Activated naive CD8-positive, alpha-beta T cell treated with anti-CD3 and anti-CD28 coated beads, Interleukin-2, amount 10 ng/mL, durations not matched to agents 7 days and 5 days (primary cell): ENCODE measurements at regions not wholly inside any gene's neighbourhood (a gene's known extent, or its start where the extent isn't known, plus 50 kb on each side); places are given as distances from the start of the nearest gene placed in this dataset.

Experiments used
- ATAC-seq: fragments of 150-1000 bp; cut with Tn5 transposase; one replicate; pipeline ENCODE4 v1.10.0; 2021; ENCODE audit warnings: low read depth, moderate library complexity
- POLR2A ChIA-PET: fragments of 350-600 bp; sonication (Branson Sonifier 250); formaldehyde crosslinking; loops from one replicate; lab custom pipeline; 2021; ENCODE audit warnings: antibody characterized with exemption; lab: Charles Lee
- DNase-seq: peaks from one replicate; pipeline ENCODE4 v3.0.0; 2021
- H3K27ac Mint-ChIP-seq: one replicate; pipeline ENCODE4 v1.8.0; 2022; ENCODE audit warnings: mild to moderate bottlenecking, mixed read lengths
- H3K27me3 Mint-ChIP-seq: one replicate; pipeline ENCODE4 v1.8.0; 2022; ENCODE audit warnings: mild to moderate bottlenecking, moderate library complexity, mixed read lengths
- H3K36me3 Mint-ChIP-seq: one replicate; pipeline ENCODE4 v1.8.0; 2021; ENCODE audit warnings: mild to moderate bottlenecking, mixed read lengths
- H3K4me1 Mint-ChIP-seq: one replicate; pipeline ENCODE4 v1.8.0; 2021; ENCODE audit warnings: mixed read lengths
- H3K4me3 Mint-ChIP-seq: one replicate; pipeline ENCODE4 v1.8.0; 2022; ENCODE audit warnings: mild to moderate bottlenecking, moderate library complexity, mixed read lengths
- H3K9me3 Mint-ChIP-seq: one replicate; pipeline ENCODE4 v1.8.0; 2021; ENCODE audit warnings: mixed read lengths

DNA sequence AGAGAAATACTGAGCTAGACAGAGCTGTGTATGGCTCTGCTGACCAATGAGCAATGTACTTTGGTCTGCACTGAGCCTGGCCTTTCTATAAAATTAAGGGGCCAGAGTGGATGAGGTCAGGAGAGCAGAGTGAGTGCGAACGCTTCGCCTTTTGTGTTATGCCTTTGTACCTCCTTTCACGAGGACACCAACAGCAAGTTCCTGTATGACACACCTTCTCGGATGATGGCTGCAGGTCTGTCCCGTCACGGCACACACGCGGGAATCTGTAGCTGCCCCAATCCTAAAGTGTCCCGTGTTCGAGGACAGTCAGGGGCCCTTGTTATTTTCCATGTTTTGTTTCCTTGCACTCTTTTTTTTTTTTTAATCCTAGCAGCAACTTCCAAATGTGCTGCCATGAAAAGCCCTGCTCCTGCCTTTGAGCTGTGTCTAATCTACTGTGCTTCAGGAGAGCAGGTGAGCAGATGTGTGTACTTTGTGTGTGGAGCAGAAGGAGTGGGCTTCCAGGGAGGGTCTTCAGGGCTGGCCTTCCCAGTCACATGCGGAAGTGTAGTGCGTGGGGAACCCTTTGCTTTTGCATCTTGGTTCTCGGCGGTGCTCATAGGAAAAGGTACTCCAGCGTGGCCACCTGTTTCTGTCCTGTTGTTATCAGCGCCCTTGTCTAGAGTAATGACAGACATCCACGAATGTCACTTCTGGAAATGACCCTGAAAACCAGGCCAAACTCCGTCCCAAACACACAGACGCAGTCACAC lies 213.2 kb downstream of the NDUFA10 start:
- POLR2A ChIA-PET, result no interaction called here
- Mint-ChIP-seq H3K4me1 (no peaks in the 10 kb centered on the region), H3K9me3 (no peaks in the 10 kb centered on the region), H3K36me3 (no peaks in the 10 kb centered on the region), H3K27ac (no peak overlapping the region), H3K4me3 (no peak overlapping the region), H3K27me3 (no peaks in the 10 kb centered on the region)
- ATAC-seq (no peak), DNase-seq (peak; percentile 6)

DNA sequence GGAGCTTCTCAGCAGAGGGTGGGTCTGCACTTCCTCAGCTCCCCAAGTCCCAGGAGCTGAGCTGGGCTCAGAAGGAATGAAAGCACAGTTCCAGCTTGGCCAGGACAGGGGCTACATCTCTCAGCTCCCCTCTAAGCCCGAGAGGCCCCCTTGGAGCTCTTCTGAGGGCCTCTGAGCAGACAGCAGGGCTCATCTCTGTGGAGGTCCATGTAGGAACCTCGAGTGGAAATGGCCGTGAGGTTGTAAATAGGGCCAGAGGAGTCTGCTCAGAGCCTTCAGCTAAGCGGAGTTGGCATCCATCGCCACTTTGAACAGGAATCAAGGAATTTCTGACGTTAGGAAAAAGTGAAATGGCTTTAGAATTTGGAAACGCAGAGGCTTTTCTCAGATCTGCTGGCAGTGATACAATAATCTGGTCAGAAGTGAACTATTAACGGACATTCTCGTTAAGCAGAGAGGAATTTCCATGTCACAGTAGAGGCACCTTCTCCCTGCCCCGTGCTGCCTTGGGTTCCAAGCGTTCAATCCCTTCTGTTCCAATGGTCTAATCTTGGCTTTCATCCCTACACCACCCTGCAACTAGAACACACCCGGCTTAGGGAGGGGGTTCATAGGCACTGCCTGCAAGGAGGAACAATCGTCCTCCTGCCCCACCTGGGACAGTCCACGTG lies 213.9 kb downstream of the NDUFA10 start:
- H3K9me3 Mint-ChIP-seq, result no peaks in the 10 kb centered on the region
- no peaks in the 10 kb centered on the region for H3K27me3 Mint-ChIP-seq
- ATAC-seq (no peak), DNase-seq (peak; percentile 1)
- no peak overlapping the region for H3K4me3 Mint-ChIP-seq
- H3K36me3 Mint-ChIP-seq, result no peaks in the 10 kb centered on the region
- POLR2A ChIA-PET, result no interaction called here
- no peaks in the 10 kb centered on the region for H3K4me1 Mint-ChIP-seq
- no peak overlapping the region for H3K27ac Mint-ChIP-seq

DNA sequence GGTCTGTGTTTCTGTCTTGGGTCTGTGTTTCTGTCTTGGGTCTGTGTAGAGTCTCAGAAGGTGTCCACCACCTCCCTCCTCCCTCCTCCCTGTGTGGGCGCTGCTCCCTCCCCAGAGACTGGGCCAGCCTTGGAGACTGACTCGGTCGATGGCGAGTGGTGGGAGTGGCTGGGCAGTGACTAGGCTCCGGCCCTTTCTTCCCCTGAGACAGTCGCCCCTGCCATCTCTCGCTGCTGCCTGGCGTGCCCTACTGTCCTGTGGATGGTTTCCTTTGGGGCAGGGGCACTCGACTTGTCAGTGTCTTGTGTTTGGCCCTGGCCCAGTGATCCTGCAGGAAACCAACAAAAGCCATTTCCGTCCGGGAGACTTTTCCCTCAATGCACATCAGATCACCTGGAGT lies 215.8 kb downstream of the NDUFA10 start:
- no peak overlapping the region for H3K4me3 Mint-ChIP-seq
- DNase-seq (peak; percentile 7), ATAC-seq (no peak)
- H3K9me3 Mint-ChIP-seq, result no peaks in the 10 kb centered on the region
- no peaks in the 10 kb centered on the region for H3K27me3 Mint-ChIP-seq
- H3K27ac Mint-ChIP-seq, result no peak overlapping the region
- POLR2A ChIA-PET, result no interaction called here
- H3K4me1 Mint-ChIP-seq, result no peaks in the 10 kb centered on the region
- H3K36me3 Mint-ChIP-seq, result no peaks in the 10 kb centered on the region

DNA sequence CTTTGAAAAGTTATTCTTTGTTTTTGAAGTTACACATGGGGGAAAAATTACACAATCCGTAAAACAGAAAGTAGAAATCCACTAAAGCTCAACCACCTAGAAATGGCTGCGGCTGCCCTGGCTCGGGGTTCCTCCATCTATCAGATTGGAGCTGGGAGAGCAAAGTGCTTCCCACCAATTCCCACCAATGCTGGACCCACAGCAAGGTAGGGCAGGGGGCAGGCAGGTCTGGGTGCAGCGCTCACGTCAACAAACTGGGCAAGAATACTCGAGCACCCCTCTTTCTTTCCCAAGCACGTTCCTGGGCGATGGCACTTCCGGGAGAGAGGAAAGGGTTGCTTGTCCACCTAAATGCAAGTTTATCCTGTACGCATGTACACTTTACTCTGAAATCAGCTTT lies 217.6 kb downstream of the NDUFA10 start:
- POLR2A ChIA-PET, result no interaction called here
- no peaks in the 10 kb centered on the region for H3K36me3 Mint-ChIP-seq
- no peak for DNase-seq

DNA sequence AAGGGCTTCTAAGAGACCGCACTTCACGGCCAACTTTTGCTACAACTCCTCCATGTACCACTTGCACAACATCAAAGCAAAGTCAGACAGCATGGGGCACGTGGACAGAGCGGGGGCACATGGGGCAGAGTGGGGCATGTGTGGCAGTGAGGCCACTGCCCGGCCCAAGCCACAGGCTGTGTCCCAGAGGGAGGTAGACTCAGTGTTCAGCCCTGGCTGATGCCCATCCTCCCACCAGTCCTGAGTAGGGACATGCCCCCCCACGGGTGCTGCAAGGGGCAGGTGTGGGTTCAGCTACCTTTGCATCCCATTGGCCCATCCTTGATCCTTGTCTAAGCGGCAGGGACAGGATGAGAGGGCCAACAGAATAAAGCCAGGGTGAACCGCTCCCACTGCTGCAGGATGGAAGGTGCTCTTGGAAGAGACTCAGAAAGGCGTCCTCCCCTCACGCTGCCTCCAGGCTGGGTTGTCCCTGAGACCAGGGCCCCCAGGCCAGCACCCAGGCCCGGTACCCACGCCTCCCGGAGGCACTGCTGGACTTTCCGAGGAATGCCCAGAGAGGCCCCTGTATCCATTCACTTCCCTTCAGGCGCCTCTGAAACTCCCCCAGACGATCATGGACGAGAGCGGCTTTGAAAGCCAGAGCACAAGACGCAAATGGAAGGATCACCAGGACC lies 218.2 kb downstream of the NDUFA10 start:
- POLR2A ChIA-PET, result no interaction called here
- H3K4me1 Mint-ChIP-seq, result no peaks in the 10 kb centered on the region
- H3K27me3 Mint-ChIP-seq, result no peaks in the 10 kb centered on the region
- no peak overlapping the region for H3K27ac Mint-ChIP-seq
- ATAC-seq (no peak), DNase-seq (no peak)
- H3K4me3 Mint-ChIP-seq, result no peak overlapping the region
- no peaks in the 10 kb centered on the region for H3K36me3 Mint-ChIP-seq
- no peaks in the 10 kb centered on the region for H3K9me3 Mint-ChIP-seq

More for the DNA sequence above, 217.6 kb downstream of the NDUFA10 start:
- Mint-ChIP-seq H3K9me3 (no peaks in the 10 kb centered on the region), H3K4me1 (no peaks in the 10 kb centered on the region), H3K4me3 (no peak overlapping the region), H3K27me3 (no peaks in the 10 kb centered on the region), H3K27ac (no peak overlapping the region)
- ATAC-seq, result no peak

DNA sequence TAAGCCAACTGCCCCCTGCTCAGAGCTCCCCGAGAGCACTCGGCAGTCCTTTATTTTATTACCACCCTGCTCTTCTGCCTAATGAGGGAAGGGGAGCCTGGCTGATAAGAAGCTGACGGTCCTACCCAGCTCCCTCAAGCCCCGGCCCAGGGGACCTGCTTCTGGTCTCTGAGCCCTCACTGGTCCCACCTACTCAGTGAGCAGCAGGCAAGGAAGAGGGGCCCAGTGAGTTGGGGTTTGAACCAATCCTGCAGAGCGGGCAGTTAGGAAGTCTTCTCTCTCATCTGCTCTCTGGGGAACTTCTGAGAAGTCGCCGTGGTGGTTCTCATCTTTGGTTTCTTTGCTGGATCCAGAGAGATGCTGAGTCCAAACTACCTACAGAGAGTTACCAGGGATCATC lies 218.9 kb downstream of the NDUFA10 start:
- ATAC-seq, result no peak

DNA sequence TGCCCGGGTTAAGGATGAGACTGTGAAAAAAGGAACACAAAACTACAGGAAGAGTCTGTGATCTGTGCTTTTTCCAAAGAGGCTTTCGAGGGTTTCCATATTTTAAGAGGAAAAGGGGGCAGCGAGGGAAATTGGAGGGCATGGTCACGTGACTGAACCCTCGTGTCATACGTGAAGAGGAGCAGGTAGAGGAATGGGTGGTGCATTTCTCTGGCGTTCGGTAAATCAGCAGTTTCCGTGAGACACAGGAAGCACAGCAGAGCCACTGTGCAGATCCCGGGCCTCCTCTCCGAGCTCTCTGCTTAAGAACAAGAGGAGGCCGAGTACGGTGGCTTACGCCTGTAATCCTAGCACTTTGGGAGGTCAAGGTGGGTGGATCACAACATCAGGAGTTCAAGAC lies 219.7 kb downstream of the NDUFA10 start:
- Mint-ChIP-seq H3K4me1 (no peaks in the 10 kb centered on the region), H3K27ac (no peak overlapping the region), H3K4me3 (no peak overlapping the region), H3K27me3 (no peaks in the 10 kb centered on the region), H3K36me3 (no peaks in the 10 kb centered on the region), H3K9me3 (peaks cover 2% of the 10 kb centered on the region)
- no peak for ATAC-seq
- DNase-seq, result no peak
- POLR2A ChIA-PET, result no interaction called here

More for the DNA sequence above, 218.9 kb downstream of the NDUFA10 start:
- Mint-ChIP-seq H3K36me3 (no peaks in the 10 kb centered on the region), H3K27ac (no peak overlapping the region), H3K27me3 (no peaks in the 10 kb centered on the region), H3K9me3 (no peaks in the 10 kb centered on the region), H3K4me3 (no peak overlapping the region), H3K4me1 (no peaks in the 10 kb centered on the region)
- POLR2A ChIA-PET, result no interaction called here
- no peak for DNase-seq

DNA sequence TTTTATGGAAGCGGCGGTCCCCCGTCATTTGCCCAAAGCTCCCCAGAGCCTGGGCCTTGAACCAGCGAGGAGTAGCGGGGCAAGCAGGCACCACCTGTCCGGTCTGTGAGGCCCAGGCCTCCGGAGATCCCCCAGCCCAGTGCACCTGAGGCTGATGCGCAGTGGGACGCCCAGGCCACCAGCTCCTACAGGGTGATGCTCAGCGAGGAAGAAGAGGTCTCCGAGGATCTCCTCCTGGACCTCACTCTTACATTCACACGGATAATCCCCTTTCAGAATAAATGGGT lies 220.2 kb downstream of the NDUFA10 start:
- no peaks in the 10 kb centered on the region for H3K36me3 Mint-ChIP-seq
- POLR2A ChIA-PET, result no interaction called here
- H3K27ac Mint-ChIP-seq, result no peak overlapping the region
- H3K4me1 Mint-ChIP-seq, result no peaks in the 10 kb centered on the region
- no peak overlapping the region for H3K4me3 Mint-ChIP-seq
- no peak for DNase-seq
- H3K27me3 Mint-ChIP-seq, result peaks cover 3% of the 10 kb centered on the region
- peaks cover 6% of the 10 kb centered on the region for H3K9me3 Mint-ChIP-seq
- ATAC-seq, result no peak

DNA sequence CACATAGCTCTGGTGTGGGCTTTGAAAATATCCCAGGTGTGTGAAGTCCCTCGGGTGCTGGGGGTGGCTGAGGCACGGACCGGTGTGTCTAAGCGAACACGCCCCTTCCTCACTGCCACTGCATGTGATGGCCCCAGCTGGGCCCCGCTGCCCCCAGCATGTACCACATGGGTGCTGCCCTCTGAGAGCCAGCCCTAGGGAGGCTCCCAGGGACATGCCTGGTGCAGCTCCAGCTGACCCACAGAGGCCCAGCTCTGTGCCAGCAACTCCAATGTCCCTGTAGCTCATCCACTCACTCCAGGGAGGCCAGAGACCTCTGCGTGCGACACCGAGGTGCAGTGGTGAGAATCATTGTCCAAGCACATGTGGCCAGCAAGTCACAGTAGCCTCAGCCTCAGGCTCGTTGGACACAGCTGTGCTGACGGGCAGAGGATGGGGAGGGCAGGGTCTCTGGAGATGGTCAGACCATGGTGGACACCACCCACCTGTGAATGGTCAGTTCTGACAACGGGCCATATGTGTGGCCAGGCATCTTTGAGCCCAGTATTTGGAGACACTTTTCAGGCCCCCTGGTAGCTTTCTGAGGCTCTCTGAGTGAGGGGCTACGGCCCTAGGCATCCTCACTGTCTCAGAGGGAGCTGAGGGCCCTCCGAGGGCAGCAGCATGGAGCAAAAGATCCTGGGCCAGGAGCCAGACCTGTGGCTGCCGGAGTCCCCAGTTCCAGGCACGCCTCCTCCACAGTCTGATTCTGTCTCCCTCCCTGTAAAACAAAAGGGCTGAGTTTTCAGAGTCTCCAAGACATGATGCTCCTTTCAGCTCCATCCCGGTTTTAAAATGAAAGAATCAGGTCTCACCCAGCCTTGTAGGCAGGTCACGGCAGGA lies 220.7 kb downstream of the NDUFA10 start:
- Mint-ChIP-seq H3K4me3 (no peak overlapping the region), H3K4me1 (no peaks in the 10 kb centered on the region), H3K27ac (no peak overlapping the region), H3K36me3 (no peaks in the 10 kb centered on the region), H3K27me3 (peaks cover 8% of the 10 kb centered on the region), H3K9me3 (peaks cover 6% of the 10 kb centered on the region)
- ATAC-seq (no peak), DNase-seq (no peak)
- POLR2A ChIA-PET, result no interaction called here

DNA sequence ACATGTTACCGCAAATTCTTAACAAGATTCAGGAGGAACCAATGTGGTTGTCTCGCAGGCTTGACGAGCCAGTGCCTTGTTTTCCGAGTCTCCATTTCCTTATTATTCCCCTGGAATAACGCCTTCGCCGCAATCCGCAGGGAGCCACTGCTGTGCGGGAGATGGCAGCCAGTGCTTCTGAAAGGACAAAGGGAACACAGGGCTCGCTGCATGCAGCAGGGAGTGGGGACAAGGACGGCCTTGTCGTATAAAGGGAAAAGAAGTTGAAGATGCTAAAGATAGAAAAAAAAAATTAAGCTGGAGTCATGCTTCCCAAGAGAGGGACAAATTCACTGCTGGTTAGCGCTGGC lies 221.4 kb downstream of the NDUFA10 start:
- ATAC-seq, result no peak

DNA sequence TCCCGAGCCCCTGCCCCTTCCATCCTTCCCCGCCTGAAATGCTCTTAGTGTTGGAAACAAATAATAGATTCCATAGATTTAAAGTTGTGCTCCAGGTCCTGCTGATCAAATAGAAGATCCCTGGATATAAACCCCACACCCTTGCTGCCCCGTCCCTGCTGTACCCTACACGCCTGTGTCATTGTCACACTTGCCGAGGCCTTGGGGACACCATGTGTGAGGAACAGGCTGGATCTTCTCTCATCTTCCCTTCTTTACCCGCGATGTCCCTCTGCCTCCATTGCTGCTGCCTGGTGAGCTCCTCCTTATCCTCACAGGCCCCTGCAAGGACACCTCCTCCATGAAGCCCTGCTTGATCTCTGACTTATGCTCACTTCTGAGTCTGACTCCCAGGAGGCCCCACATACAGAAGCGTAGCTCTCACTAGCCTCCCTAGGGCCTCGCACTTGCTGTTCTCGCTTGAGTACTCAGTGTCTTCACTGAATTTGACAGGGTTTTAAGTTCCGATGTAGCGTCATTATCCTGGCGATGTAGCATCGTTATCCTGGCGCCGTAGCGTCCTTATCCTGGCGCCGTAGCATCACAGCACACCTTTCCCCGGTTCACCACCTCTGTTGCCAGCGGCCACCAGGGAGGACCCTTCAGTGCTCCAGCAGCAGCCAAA lies 221.9 kb downstream of the NDUFA10 start:
- H3K4me3 Mint-ChIP-seq, result no peak overlapping the region
- H3K36me3 Mint-ChIP-seq, result no peaks in the 10 kb centered on the region
- peaks cover 6% of the 10 kb centered on the region for H3K9me3 Mint-ChIP-seq
- peaks cover 10% of the 10 kb centered on the region for H3K27me3 Mint-ChIP-seq
- H3K27ac Mint-ChIP-seq, result no peak overlapping the region
- ATAC-seq, result no peak
- POLR2A ChIA-PET, result no interaction called here
- DNase-seq, result no peak
- H3K4me1 Mint-ChIP-seq, result no peaks in the 10 kb centered on the region

More for the DNA sequence above, 221.4 kb downstream of the NDUFA10 start:
- no peak overlapping the region for H3K4me3 Mint-ChIP-seq
- H3K36me3 Mint-ChIP-seq, result no peaks in the 10 kb centered on the region
- H3K9me3 Mint-ChIP-seq, result peaks cover 6% of the 10 kb centered on the region
- H3K27me3 Mint-ChIP-seq, result peaks cover 10% of the 10 kb centered on the region
- POLR2A ChIA-PET, result no interaction called here
- DNase-seq, result no peak
- no peaks in the 10 kb centered on the region for H3K4me1 Mint-ChIP-seq
- no peak overlapping the region for H3K27ac Mint-ChIP-seq

DNA sequence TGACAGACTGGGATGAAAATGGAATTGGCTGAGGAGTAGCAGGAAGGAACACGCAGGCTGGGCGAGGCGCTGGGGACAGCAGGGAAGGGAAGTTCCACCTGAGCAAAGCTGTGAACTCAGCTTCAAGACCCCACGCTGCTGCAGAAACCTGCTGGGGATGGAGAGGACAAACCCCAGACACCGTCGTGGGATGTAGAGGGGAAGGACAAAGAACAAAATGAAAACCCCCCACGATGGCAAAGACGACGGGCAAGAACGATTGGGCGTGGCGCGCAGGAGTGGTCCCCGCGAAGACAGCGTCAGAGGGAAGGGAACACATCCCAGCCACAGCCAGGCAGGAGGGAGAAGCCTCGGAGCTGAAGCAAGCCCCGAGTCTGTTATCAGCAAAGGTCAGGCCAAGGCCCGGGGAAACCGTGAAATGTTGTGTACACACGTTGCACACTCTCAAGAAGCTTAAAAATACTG lies 222.9 kb downstream of the NDUFA10 start:
- no peaks in the 10 kb centered on the region for H3K36me3 Mint-ChIP-seq
- H3K9me3 Mint-ChIP-seq, result peaks cover 6% of the 10 kb centered on the region
- no peak for DNase-seq
- H3K4me3 Mint-ChIP-seq, result no peak overlapping the region
- H3K4me1 Mint-ChIP-seq, result no peaks in the 10 kb centered on the region
- H3K27ac Mint-ChIP-seq, result no peak overlapping the region
- POLR2A ChIA-PET, result no interaction called here
- peaks cover 10% of the 10 kb centered on the region for H3K27me3 Mint-ChIP-seq
- ATAC-seq, result no peak
